Naive thymus-derived CD8-positive, alpha-beta T cell (primary cell): ENCODE measurements at regions not wholly inside any gene's neighbourhood (a gene's known extent, or its start where the extent isn't known, plus 50 kb on each side); places are given as distances from the start of the nearest gene placed in this dataset.
"Not testable (repeated sequence)": the region's sequence is repeated elsewhere in the genome, so short reads cannot be mapped to it uniquely, and the experiment has no call there.

Experiments used
- ATAC-seq, 2 donors: fragments of 150-1000 bp; cut with Tn5 transposase in 1 of 2; sonication (Bioruptor Pico), chemical (Tn5 transposase) in 1 of 2; 1 replicate in 1 of 2; 2 replicates in 1 of 2; pipeline ENCODE4 v1.10.0; 2021; ENCODE audit warnings: mild to moderate bottlenecking in 2 of 2, moderate library complexity in 2 of 2
- POLR2A ChIA-PET: fragments of 350-600 bp; sonication (Branson Sonifier 250); formaldehyde crosslinking; loops from one replicate; lab custom pipeline; 2021; ENCODE audit warnings: antibody characterized with exemption; lab: Charles Lee
- DNase-seq, 10 donors: peaks; one replicate each; pipeline versions ENCODE4 v3.0.0 to v3.0.0-alpha.2; 2020 to 2022
- H3K27ac Mint-ChIP-seq, 10 donors: one replicate each; pipeline ENCODE4 v1.8.0; 2020 to 2022; ENCODE audit warnings: mild to moderate bottlenecking in 10 of 10, mixed read lengths in 10 of 10, moderate library complexity in 4 of 10, inconsistent platforms in 1 of 10
- H3K27me3 Mint-ChIP-seq, 5 donors: one replicate each; pipeline ENCODE4 v1.8.0; 2021 to 2022; ENCODE audit warnings: mixed read lengths in 5 of 5
- H3K36me3 Mint-ChIP-seq, 3 donors: one replicate each; pipeline ENCODE4 v1.8.0; 2020 to 2022; ENCODE audit warnings: mixed read lengths in 3 of 3, mild to moderate bottlenecking in 2 of 3, inconsistent platforms in 1 of 3
- H3K4me1 Mint-ChIP-seq, 4 donors: one replicate each; pipeline ENCODE4 v1.8.0; 2021 to 2022; ENCODE audit warnings: mixed read lengths in 4 of 4
- H3K4me3 Mint-ChIP-seq, 10 donors: one replicate each; pipeline ENCODE4 v1.8.0; 2020 to 2022; ENCODE audit warnings: mild to moderate bottlenecking in 10 of 10, mixed read lengths in 10 of 10, moderate library complexity in 6 of 10, inconsistent platforms in 1 of 10
- H3K9me3 Mint-ChIP-seq, 9 donors: one replicate each; pipeline ENCODE4 v1.8.0; 2020 to 2022; ENCODE audit warnings: mixed read lengths in 9 of 9, mild to moderate bottlenecking in 3 of 9, inconsistent platforms in 1 of 9, moderate library complexity in 1 of 9

- no peaks in the 10 kb centered on the region for H3K9me3 Mint-ChIP-seq
- H3K4me1 Mint-ChIP-seq, result peaks cover 0 to 7% (median 2%) of the 10 kb centered on the region in 4 donors
- H3K27me3 Mint-ChIP-seq, result peaks cover 0 to 4% (median 0%) of the 10 kb centered on the region in 5 donors
- no peak for ATAC-seq
- POLR2A ChIA-PET, result no interaction called here
- no peak overlapping the region for H3K27ac Mint-ChIP-seq
- no peak overlapping the region for H3K4me3 Mint-ChIP-seq
- DNase-seq, result no peak
- H3K36me3 Mint-ChIP-seq, result no peaks in the 10 kb centered on the region
Observed at GRCh38 chr3:11739706-11740105, 96.0 kb upstream of the VGLL4 start.

DNA sequence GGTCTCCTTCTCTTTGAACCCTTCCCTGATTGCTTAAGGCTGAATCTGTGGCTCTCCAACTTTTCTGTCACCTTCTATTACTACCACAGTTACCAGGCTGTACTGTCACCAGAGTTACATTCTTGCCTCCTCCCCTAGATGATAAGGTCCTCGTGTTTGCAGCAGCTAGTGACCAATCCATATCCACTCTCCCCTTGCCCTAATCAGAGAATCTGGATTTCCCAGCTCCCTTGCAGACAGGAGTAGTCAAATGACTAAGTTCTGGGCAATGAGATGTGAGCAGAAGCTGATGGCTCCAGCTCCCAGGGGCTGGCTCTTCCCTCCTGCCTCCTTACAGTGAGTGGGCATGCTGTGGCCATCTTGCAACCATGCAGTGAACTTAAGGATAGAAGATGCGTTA is 95.4 kb upstream of the VGLL4 start:
- Mint-ChIP-seq H3K27ac (no peak overlapping the region), H3K9me3 (no peaks in the 10 kb centered on the region), H3K27me3 (peaks cover 0 to 4% (median 0%) of the 10 kb centered on the region in 5 donors), H3K4me3 (no peak overlapping the region), H3K4me1 (peaks cover 0 to 7% (median 2%) of the 10 kb centered on the region in 4 donors), H3K36me3 (no peaks in the 10 kb centered on the region)
- POLR2A ChIA-PET, result no interaction called here
- ATAC-seq, result no peak
- DNase-seq, result no peak

- no peak for DNase-seq
- H3K4me3 Mint-ChIP-seq, result no peak overlapping the region
- no peaks in the 10 kb centered on the region for H3K9me3 Mint-ChIP-seq
- peaks cover 0 to 1% (median 0%) of the 10 kb centered on the region in 5 donors for H3K27me3 Mint-ChIP-seq
- POLR2A ChIA-PET, result no interaction called here
- H3K36me3 Mint-ChIP-seq, result no peaks in the 10 kb centered on the region
- H3K27ac Mint-ChIP-seq, result no peak overlapping the region
- no peak for ATAC-seq
- H3K4me1 Mint-ChIP-seq, result peaks cover 0 to 7% (median 2%) of the 10 kb centered on the region in 4 donors
Observed at GRCh38 chr3:11737742-11738141, 94.0 kb upstream of the VGLL4 start.

DNA sequence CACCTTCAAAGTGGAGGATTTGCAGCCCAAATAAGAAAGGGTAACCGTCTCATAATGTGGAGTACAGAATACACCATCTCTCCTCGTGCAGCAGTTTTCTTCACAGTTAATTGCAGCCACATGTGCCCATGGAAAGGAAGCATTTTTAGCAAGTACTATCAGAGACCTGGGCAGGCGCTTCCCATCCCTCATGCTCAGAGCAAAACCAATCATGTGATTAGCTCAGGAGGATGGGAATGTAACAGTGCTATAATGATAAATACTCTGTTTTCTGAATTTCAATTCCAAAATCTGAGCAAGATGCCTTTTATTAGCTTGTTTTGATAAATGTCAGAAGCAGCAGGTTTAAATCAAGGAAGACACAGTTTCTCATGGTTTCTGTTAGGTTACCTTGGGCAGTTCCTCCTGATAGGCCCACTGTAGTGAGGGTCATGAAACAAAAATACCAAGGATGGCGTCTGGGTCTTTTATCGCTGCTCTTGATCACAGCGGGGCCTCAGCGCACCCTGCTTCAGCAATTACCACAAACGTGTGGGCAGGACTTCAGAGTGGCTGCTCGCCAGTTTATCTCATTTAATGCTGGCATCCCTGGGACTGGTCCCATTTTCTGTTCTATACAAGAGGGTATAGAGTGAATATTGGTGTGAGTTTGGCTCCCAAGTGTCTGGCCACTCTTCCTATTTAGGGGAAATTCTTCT is 92.6 kb upstream of the VGLL4 start:
- Mint-ChIP-seq H3K9me3 (no peaks in the 10 kb centered on the region), H3K36me3 (no peaks in the 10 kb centered on the region), H3K4me1 (peaks cover 0 to 7% (median 2%) of the 10 kb centered on the region in 4 donors), H3K27ac (peak overlapping the region in 1 of 10 donors; percentile 26), H3K27me3 (peaks cover 0 to 1% (median 0%) of the 10 kb centered on the region in 5 donors), H3K4me3 (no peak overlapping the region)
- POLR2A ChIA-PET, result no interaction called here
- DNase-seq (no peak), ATAC-seq (no peak)

DNA sequence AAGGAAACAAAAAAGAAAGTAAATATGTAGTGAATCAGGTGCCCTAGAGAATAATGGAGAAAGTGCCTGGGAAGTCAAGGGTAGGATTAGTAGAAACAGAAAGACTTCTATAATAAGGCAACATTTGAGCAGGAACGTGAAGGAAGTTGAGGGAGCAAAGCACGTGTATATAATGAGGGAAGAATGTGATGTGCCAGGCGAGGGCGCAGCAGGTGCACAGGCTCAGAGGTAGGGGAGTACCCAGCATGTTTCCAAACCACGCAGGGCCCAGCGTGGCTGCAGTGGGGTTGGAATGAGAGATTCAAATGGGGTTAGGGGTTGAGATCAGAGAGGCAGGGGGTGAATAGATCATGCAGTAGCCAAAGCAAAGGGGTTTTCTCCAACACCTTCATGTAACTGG is 91.9 kb upstream of the VGLL4 start:
- peaks cover 0 to 3% (median 0%) of the 10 kb centered on the region in 5 donors for H3K27me3 Mint-ChIP-seq
- no peaks in the 10 kb centered on the region for H3K9me3 Mint-ChIP-seq
- H3K27ac Mint-ChIP-seq, result peak overlapping the region in 3 of 10 donors; percentile 0 to 26 (median 1)
- POLR2A ChIA-PET, result no interaction called here
- H3K4me3 Mint-ChIP-seq, result no peak overlapping the region
- no peak for DNase-seq
- H3K36me3 Mint-ChIP-seq, result no peaks in the 10 kb centered on the region
- no peak for ATAC-seq
- H3K4me1 Mint-ChIP-seq, result peaks cover 0 to 7% (median 2%) of the 10 kb centered on the region in 4 donors

- ATAC-seq, H3K4me3 Mint-ChIP-seq, H3K36me3 Mint-ChIP-seq, H3K27me3 Mint-ChIP-seq, DNase-seq, H3K4me1 Mint-ChIP-seq, H3K9me3 Mint-ChIP-seq, POLR2A ChIA-PET: not testable (repeated sequence)
- peak overlapping the region in 1 of 10 donors; percentile 26 for H3K27ac Mint-ChIP-seq
Observed at GRCh38 chr3:11735111-11735510, 91.4 kb upstream of the VGLL4 start.

GRCh38 chr3:11733914-11734313 is 90.2 kb upstream of the VGLL4 start:
- DNase-seq, result no peak
- Mint-ChIP-seq H3K36me3 (no peaks in the 10 kb centered on the region), H3K4me3 (no peak overlapping the region), H3K4me1 (peaks cover 0 to 7% (median 2%) of the 10 kb centered on the region in 4 donors), H3K27ac (peak overlapping the region in 1 of 10 donors; percentile 22), H3K27me3 (peaks cover 0 to 3% (median 0%) of the 10 kb centered on the region in 5 donors), H3K9me3 (no peaks in the 10 kb centered on the region)
- POLR2A ChIA-PET, result no interaction called here
- no peak for ATAC-seq

DNA sequence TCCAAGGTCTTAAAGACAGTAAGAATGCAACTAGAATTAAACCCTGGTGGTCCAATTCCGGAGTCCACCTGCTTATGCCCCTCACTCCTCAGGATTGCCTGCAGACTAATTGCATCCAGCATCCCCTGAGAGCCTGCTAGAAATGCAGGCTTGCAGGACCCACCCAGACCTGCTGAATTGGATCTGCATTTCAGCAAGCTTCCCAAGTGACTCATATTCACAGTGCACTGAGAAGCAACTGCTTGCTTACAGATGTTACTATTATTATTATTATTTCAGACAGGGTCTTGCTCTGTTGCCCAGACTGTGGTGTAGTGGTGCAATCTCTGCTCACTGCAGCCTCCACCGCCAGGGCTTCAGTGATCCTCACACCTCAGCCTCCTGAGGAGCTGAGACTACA is 83.5 kb upstream of the VGLL4 start:
- peaks cover 0 to 3% (median 2%) of the 10 kb centered on the region in 4 donors for H3K4me1 Mint-ChIP-seq
- ATAC-seq (no peak), DNase-seq (no peak)
- H3K27ac Mint-ChIP-seq, result no peak overlapping the region
- POLR2A ChIA-PET, result no interaction called here
- H3K27me3 Mint-ChIP-seq, result peaks cover 10 to 26% (median 12%) of the 10 kb centered on the region in 5 donors
- H3K9me3 Mint-ChIP-seq, result no peaks in the 10 kb centered on the region
- H3K4me3 Mint-ChIP-seq, result no peak overlapping the region
- H3K36me3 Mint-ChIP-seq, result no peaks in the 10 kb centered on the region

- H3K9me3 Mint-ChIP-seq, result no peaks in the 10 kb centered on the region
- peaks cover 0 to 3% (median 2%) of the 10 kb centered on the region in 4 donors for H3K4me1 Mint-ChIP-seq
- H3K4me3 Mint-ChIP-seq, result no peak overlapping the region
- no peaks in the 10 kb centered on the region for H3K36me3 Mint-ChIP-seq
- no peak overlapping the region for H3K27ac Mint-ChIP-seq
- no peak for DNase-seq
- no peak for ATAC-seq
- POLR2A ChIA-PET, result no interaction called here
- peaks cover 12 to 29% (median 13%) of the 10 kb centered on the region in 5 donors for H3K27me3 Mint-ChIP-seq
Observed at GRCh38 chr3:11726146-11726545, 82.4 kb upstream of the VGLL4 start.

DNA sequence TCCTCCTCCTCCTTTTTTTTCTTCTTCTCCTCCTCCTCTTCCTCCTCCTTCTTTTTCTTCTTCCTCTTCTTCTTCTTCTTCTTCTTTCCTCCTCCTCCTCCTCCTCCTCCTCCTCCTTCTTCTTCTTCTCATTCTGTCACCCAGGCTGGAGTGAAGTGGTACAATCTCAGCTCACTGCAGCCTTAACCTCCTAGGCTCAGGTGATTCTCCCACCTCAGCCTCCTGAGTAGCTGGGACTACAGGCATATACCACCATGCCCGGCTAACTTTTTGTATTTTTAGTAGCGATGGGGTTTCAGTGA is 81.6 kb upstream of the VGLL4 start:
- H3K9me3 Mint-ChIP-seq, H3K36me3 Mint-ChIP-seq, DNase-seq, ATAC-seq, H3K4me1 Mint-ChIP-seq, POLR2A ChIA-PET, H3K27ac Mint-ChIP-seq: not testable (repeated sequence)
- Mint-ChIP-seq H3K27me3 (peaks cover 12 to 32% (median 15%) of the 10 kb centered on the region in 5 donors), H3K4me3 (peak overlapping the region in 1 of 10 donors; percentile 2)

DNA sequence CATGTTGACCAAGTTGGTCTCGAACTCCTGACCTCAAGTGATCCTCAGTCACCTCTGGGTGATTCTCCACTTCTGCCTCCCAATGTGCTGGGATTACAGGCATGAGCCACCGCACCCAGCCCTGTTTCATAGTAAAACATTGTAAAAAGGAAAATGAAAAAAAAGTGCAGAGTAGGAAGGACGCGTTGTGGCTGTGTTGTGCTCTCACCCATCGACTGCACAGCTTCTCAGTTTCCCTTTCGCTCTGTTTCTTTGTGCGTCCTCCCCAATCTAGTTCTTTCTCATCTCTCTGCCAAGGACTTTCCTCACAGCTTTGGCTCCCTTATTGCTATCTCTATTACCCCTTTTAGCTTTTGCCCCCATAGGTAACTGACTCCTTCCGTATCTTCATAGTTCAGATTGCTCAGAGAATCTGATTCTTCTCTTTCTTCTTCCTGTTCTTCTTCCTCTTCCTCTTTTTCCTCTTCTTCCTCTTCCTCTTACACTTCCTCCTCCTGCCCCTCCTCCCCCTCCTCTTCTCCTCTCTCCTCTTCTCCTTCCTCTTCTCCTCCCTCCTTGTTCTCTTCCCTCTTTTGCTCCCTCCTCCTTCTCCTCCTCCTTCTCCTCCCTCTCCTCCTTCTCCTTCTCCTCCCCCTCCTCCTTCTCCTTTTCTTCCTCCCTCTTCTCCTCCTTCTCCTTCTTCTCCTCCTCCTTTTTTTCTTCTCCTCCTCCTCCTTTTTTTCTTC is 81.1 kb upstream of the VGLL4 start:
- Mint-ChIP-seq H3K27ac (peak overlapping the region in 2 of 10 donors; percentile 26 to 67), H3K36me3 (no peaks in the 10 kb centered on the region), H3K27me3 (peaks cover 12 to 32% (median 15%) of the 10 kb centered on the region in 5 donors), H3K4me1 (peaks cover 7 to 9% (median 9%) of the 10 kb centered on the region in 4 donors), H3K9me3 (no peaks in the 10 kb centered on the region), H3K4me3 (peak overlapping the region in 3 of 10 donors; percentile 38 to 87 (median 63))
- ATAC-seq (no peak), DNase-seq (no peak)
- POLR2A ChIA-PET, result no interaction called here

DNA sequence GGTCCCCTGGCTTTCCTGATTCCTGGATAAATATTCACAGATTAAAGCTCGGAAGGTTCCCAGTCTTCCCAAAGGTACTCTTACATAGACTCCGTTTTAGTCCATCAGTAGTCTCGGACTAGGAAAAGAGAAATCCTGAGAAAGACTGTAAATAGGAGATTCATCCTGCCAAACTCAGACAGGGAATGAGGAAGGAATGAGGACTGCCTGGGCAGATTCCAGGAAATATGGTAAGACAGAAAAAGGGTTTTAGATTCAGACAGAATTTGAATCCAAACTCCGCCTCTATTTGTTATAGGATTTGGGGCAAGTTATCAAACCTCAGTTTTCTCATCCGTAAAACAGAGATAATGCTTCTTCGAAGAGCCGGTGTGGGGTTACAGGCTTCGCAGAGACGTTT is 77.8 kb upstream of the VGLL4 start:
- Mint-ChIP-seq H3K27ac (no peak overlapping the region), H3K4me1 (peaks cover 13 to 22% (median 21%) of the 10 kb centered on the region in 4 donors), H3K4me3 (peak overlapping the region in 9 of 10 donors; percentile 84 to 98 (median 93)), H3K9me3 (no peaks in the 10 kb centered on the region), H3K36me3 (no peaks in the 10 kb centered on the region), H3K27me3 (peaks cover 12 to 30% (median 13%) of the 10 kb centered on the region in 5 donors)
- no peak for ATAC-seq
- DNase-seq, result no peak
- POLR2A ChIA-PET, result no interaction called here

DNA sequence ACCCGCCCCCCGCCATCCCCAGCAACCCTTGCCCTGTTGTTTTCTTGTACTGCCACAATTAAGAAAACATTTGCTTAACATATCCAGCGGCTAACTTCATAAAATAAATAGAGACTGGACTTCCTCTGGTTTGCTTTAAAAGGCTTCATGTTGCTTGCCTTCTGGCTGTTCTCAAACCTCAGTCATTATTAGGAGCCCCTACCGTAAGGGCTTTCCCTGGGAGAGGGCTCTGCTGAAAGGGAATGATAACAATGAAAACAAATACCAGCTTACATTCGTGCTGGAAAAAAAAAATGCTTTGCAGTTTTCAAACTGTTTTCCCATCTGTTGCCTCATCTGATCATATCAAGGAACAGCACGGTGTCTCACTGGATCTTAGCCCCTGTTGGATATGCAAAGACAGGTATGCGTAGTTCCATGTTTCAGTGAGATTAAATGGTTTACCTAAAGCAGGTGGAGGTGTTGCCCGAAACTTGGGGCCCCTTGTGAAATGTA is 77.2 kb upstream of the VGLL4 start:
- POLR2A ChIA-PET, result no interaction called here

More for the DNA sequence above, 77.2 kb upstream of the VGLL4 start:
- no peak for ATAC-seq
- no peak for DNase-seq
- peaks cover 9 to 25% (median 10%) of the 10 kb centered on the region in 5 donors for H3K27me3 Mint-ChIP-seq
- H3K4me3 Mint-ChIP-seq, result peak overlapping the region; percentile 84 to 98 (median 93)
- H3K9me3 Mint-ChIP-seq, result no peaks in the 10 kb centered on the region
- H3K27ac Mint-ChIP-seq, result peak overlapping the region in 5 of 10 donors; percentile 42 to 87 (median 72)
- H3K4me1 Mint-ChIP-seq, result peaks cover 13 to 22% (median 21%) of the 10 kb centered on the region in 4 donors
- H3K36me3 Mint-ChIP-seq, result no peaks in the 10 kb centered on the region
